PC-3 (cell line): ENCODE measurements at regions not wholly inside any gene's neighbourhood (a gene's known extent, or its start where the extent isn't known, plus 50 kb on each side); places are given as distances from the start of the nearest gene placed in this dataset.

Experiments used
- EZH2 ChIP-seq: fragments of 300-600 bp; sonication (generic); IDR thresholded peaks from one replicate; pipeline ENCODE4 v1.6.1; 2017; ENCODE audit warnings: antibody characterized with exemption, mild to moderate bottlenecking, low read length; ENCODE audit not compliant: unreplicated experiment
- TF ChIP-seq, protein P1 (sequence below): fragments of 300-600 bp; sonication (generic); conservative IDR thresholded peaks from 2 replicates; pipeline ENCODE4 v1.5.1; 2017; ENCODE audit warnings: antibody characterized with exemption, low read depth, mild to moderate bottlenecking, low read length

GRCh38 chr3:111283165-111283564 lies 211.5 kb downstream of the NECTIN3 start:
- TF ChIP-seq, protein P1, sequence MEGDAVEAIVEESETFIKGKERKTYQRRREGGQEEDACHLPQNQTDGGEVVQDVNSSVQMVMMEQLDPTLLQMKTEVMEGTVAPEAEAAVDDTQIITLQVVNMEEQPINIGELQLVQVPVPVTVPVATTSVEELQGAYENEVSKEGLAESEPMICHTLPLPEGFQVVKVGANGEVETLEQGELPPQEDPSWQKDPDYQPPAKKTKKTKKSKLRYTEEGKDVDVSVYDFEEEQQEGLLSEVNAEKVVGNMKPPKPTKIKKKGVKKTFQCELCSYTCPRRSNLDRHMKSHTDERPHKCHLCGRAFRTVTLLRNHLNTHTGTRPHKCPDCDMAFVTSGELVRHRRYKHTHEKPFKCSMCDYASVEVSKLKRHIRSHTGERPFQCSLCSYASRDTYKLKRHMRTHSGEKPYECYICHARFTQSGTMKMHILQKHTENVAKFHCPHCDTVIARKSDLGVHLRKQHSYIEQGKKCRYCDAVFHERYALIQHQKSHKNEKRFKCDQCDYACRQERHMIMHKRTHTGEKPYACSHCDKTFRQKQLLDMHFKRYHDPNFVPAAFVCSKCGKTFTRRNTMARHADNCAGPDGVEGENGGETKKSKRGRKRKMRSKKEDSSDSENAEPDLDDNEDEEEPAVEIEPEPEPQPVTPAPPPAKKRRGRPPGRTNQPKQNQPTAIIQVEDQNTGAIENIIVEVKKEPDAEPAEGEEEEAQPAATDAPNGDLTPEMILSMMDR: no peak
- no peak for TF ChIP-seq EZH2
